PC-3 (cell line): ENCODE measurements at regions not wholly inside any gene's neighbourhood (a gene's known extent, or its start where the extent isn't known, plus 50 kb on each side); places are given as distances from the start of the nearest gene placed in this dataset.

Source experiments
- ATAC-seq: fragments of 200-7000 bp; cut with Tn5 transposase; 2 replicates; pipeline ENCODE4 v1.9.1; 2020; ENCODE audit warnings: mild to moderate bottlenecking, moderate library complexity
- BruUV-seq: library from RNA; stranded (reverse); fragments of 400-500 nt; replicated peaks from 2 replicates; lab custom pipeline; 2021; lab: Mats Ljungman, UMichigan
- CTCF ChIA-PET: fragments of 300-600 bp; sonication (Branson Sonifier 250); formaldehyde crosslinking; loops from one replicate; lab custom pipeline; 2022; ENCODE audit warnings: antibody characterized with exemption; lab: Charles Lee
- POLR2A ChIA-PET: fragments of 300-600 bp; sonication (Branson Sonifier 250); formaldehyde crosslinking; loops from one replicate; lab custom pipeline; 2022; ENCODE audit warnings: antibody characterized with exemption; ENCODE audit not compliant: unreplicated experiment; lab: Charles Lee
- DNase-seq: peaks from one replicate; pipeline ENCODE4 v3.0.0-alpha.2; 2015
- H2AFZ ChIP-seq: fragments of 300-600 bp; sonication (generic); 2 replicates; pipeline ENCODE4 v1.6.0; 2016; ENCODE audit warnings: antibody characterized with exemption, low read length
- H3F3A ChIP-seq: fragments of 300-600 bp; sonication (generic); one replicate; pipeline ENCODE4 v1.6.0; 2017; ENCODE audit warnings: antibody characterized with exemption, low read length, control low read depth, mild to moderate bottlenecking; ENCODE audit not compliant: unreplicated experiment
- H3K27ac ChIP-seq: fragments of 300-600 bp; sonication (generic); 2 replicates; pipeline ENCODE4 v1.5.1; 2016; ENCODE audit warnings: mild to moderate bottlenecking, low read length
- H3K27me3 ChIP-seq: fragments of 300-600 bp; sonication (generic); 2 replicates; pipeline ENCODE4 v1.6.1; 2016; ENCODE audit warnings: low read length, mixed read lengths
- H3K36me3 ChIP-seq: fragments of 300-600 bp; sonication (generic); 2 replicates; pipeline ENCODE4 v1.6.1; 2016; ENCODE audit warnings: low read depth, mixed run types, low read length, mixed read lengths
- H3K4me1 ChIP-seq: fragments of 300-600 bp; sonication (generic); 2 replicates; pipeline ENCODE4 v1.5.1; 2016; ENCODE audit warnings: low read length; ENCODE audit not compliant: insufficient read depth
- H3K4me2 ChIP-seq: fragments of 300-600 bp; sonication (generic); 2 replicates; pipeline ENCODE4 v1.6.0; 2016; ENCODE audit warnings: low read length
- H3K4me3 ChIP-seq: fragments of 300-600 bp; sonication (generic); 2 replicates; pipeline ENCODE4 v1.5.1; 2016; ENCODE audit warnings: mild to moderate bottlenecking, low read length, mixed read lengths
- H3K79me2 ChIP-seq: fragments of 300-600 bp; sonication (generic); 2 replicates; pipeline ENCODE4 v1.6.1; 2017; ENCODE audit warnings: low read length, mixed read lengths
- H3K9ac ChIP-seq: fragments of 300-600 bp; sonication (generic); 2 replicates; pipeline ENCODE4 v1.6.0; 2016; ENCODE audit warnings: mild to moderate bottlenecking, low read length
- H3K9me2 ChIP-seq: fragments of 300-600 bp; sonication (generic); replicated peaks from 2 replicates; pipeline ENCODE4 v1.6.1; 2016; ENCODE audit warnings: mixed run types, low read length, mixed read lengths
- H3K9me3 ChIP-seq: fragments of 300-600 bp; sonication (generic); 2 replicates; pipeline ENCODE4 v1.6.1; 2016; ENCODE audit warnings: low read length, mixed read lengths
- H4K20me1 ChIP-seq: fragments of 300-600 bp; sonication (generic); 2 replicates; pipeline ENCODE4 v1.6.1; 2016; ENCODE audit warnings: low read length, mixed read lengths
- EZH2 ChIP-seq: fragments of 300-600 bp; sonication (generic); IDR thresholded peaks from one replicate; pipeline ENCODE4 v1.6.1; 2017; ENCODE audit warnings: antibody characterized with exemption, mild to moderate bottlenecking, low read length; ENCODE audit not compliant: unreplicated experiment
- EZH2phosphoT487 ChIP-seq: fragments of 300-600 bp; sonication (generic); IDR thresholded peaks from 2 replicates; pipeline ENCODE4 v1.6.1; 2018; ENCODE audit warnings: mild to moderate bottlenecking, antibody characterized with exemption, low read length, borderline replicate concordance
- intact Hi-C: fragments of 100-400 bp; cut with micrococcal nuclease; formaldehyde crosslinking; loops from 2 replicates; pipeline ENCODE4 v1.9.0; 2023
- TF ChIP-seq, protein P1 (sequence below): fragments of 300-600 bp; sonication (generic); conservative IDR thresholded peaks from 2 replicates; pipeline ENCODE4 v1.5.1; 2017; ENCODE audit warnings: antibody characterized with exemption, low read depth, mild to moderate bottlenecking, low read length

DNA sequence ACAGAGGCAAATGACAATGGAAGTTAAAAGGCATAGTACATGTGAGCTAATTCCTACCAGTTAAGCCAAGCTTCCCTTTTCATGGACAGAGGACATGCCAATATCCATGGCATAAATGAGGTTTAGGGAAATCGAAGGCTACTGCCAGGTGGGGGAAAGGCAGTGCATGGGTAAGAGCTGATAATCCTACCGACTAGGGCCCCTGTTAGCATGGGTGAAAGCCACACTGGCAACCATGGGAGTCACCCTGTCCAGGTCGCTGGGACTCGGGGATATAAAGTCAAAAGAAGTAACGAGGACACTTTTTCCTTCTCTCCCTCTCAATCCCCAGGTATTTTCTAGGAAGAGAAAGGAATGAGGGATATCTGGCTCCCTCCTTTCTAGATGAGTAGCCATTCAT lies 83.7 kb upstream of the CDH19 start:
- ATAC-seq: no peak
- intact Hi-C loops: no loop called here

DNA sequence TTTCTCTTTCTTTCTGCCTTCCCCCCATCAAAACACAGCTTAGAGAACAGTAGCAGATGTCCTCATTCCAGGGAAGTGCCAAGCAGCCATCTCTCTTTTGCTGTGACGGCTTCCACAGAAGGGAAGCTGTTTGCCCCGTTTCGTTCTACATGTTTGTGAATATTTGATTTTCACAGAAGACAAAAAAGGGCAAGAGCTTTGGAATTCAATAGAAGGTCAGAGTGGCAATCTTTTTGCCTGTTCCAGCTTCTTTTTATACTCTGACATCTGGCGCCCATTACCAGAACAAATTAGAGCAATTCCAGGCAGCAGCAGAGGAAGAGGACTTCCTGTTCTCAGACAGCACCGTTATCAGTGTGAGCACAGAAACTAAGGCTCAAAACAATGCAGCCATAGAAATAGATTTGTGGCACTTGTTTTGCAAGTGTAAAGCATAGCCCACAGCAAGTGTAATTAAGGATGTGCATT lies 79.0 kb upstream of the CDH19 start:
- Histone ChIP-seq H2AFZ (no peak overlapping the region), H3K4me1 (no peaks in the 10 kb centered on the region), H3K79me2 (no peaks in the 10 kb centered on the region), H3K4me3 (no peak overlapping the region), H3K4me2 (no peak overlapping the region), H3K9me3 (0 out of 2 replicates have a peak, but pooled peaks cover 5% of the 10 kb centered on the region), H3K36me3 (no peaks in the 10 kb centered on the region), H3K27me3 (no peaks in the 10 kb centered on the region), H3K9ac (no peak overlapping the region), H3K9me2 (no peaks in the 10 kb centered on the region), H4K20me1 (no peaks in the 10 kb centered on the region), H3F3A (no peaks in the 10 kb centered on the region), H3K27ac (no peak overlapping the region)
- no peak for TF ChIP-seq EZH2
- TF ChIP-seq, protein P1, sequence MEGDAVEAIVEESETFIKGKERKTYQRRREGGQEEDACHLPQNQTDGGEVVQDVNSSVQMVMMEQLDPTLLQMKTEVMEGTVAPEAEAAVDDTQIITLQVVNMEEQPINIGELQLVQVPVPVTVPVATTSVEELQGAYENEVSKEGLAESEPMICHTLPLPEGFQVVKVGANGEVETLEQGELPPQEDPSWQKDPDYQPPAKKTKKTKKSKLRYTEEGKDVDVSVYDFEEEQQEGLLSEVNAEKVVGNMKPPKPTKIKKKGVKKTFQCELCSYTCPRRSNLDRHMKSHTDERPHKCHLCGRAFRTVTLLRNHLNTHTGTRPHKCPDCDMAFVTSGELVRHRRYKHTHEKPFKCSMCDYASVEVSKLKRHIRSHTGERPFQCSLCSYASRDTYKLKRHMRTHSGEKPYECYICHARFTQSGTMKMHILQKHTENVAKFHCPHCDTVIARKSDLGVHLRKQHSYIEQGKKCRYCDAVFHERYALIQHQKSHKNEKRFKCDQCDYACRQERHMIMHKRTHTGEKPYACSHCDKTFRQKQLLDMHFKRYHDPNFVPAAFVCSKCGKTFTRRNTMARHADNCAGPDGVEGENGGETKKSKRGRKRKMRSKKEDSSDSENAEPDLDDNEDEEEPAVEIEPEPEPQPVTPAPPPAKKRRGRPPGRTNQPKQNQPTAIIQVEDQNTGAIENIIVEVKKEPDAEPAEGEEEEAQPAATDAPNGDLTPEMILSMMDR: no peak
- no peak for TF ChIP-seq EZH2phosphoT487
- POLR2A ChIA-PET: no interaction called here
- CTCF ChIA-PET: no interaction called here
- DNase-seq: no peak
- intact Hi-C loops: no loop called here
- no TSS peak for BruUV-seq
- ATAC-seq: no peak

More for the DNA sequence above, 83.7 kb upstream of the CDH19 start:
- CTCF ChIA-PET: no interaction called here
- no peak for TF ChIP-seq EZH2phosphoT487
- Histone ChIP-seq H3K4me3 (no peak overlapping the region), H3K36me3 (no peaks in the 10 kb centered on the region), H3K9me2 (no peaks in the 10 kb centered on the region), H3K9ac (no peak overlapping the region), H3K27me3 (no peaks in the 10 kb centered on the region), H3K9me3 (no peaks in the 10 kb centered on the region), H3K4me1 (no peaks in the 10 kb centered on the region), H2AFZ (no peak overlapping the region), H3F3A (no peaks in the 10 kb centered on the region), H4K20me1 (no peaks in the 10 kb centered on the region), H3K27ac (no peak overlapping the region), H3K4me2 (no peak overlapping the region), H3K79me2 (no peaks in the 10 kb centered on the region)
- BruUV-seq: no TSS peak
- no peak for DNase-seq
- POLR2A ChIA-PET: no interaction called here

DNA sequence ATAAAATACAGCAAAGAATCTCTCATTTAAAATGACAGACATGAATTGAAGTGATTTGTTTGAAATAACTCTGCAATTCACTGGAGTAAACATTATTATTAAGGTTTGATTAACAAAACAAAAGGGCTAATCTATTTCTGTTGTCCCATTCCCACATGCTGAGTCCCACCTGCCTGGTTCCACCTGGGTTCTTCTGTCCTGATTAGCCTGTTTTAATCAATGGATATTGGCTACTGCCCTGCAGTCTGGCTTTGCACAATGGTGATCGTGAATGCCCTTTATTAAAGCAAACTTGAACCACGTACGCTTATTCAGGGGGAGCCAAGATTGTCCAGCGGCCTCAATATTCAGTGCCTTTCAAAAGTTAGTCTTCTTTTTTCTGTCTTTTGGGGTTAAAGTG lies 72.8 kb upstream of the CDH19 start:
- no peak for DNase-seq
- H3K27me3 ChIP-seq: no peaks in the 10 kb centered on the region
- no peak for ATAC-seq
- POLR2A ChIA-PET: no interaction called here
- no peak overlapping the region for H2AFZ ChIP-seq
- H3K36me3 ChIP-seq: no peaks in the 10 kb centered on the region
- no peak overlapping the region for H3K27ac ChIP-seq
- intact Hi-C loops: no loop called here
- H3K9ac ChIP-seq: no peak overlapping the region
- no peaks in the 10 kb centered on the region for H3K9me2 ChIP-seq
- no peak overlapping the region for H3K4me2 ChIP-seq
- no peak overlapping the region for H3K4me3 ChIP-seq
- CTCF ChIA-PET: no interaction called here
- H3K4me1 ChIP-seq: no peaks in the 10 kb centered on the region
- BruUV-seq: no TSS peak
- no peaks in the 10 kb centered on the region for H3F3A ChIP-seq
- 0 out of 2 replicates have a peak, but pooled peaks cover 5% of the 10 kb centered on the region for H3K9me3 ChIP-seq
- H4K20me1 ChIP-seq: no peaks in the 10 kb centered on the region
- TF ChIP-seq EZH2 (no peak), EZH2phosphoT487 (no peak)
- TF ChIP-seq, protein P1: no peak
- no peaks in the 10 kb centered on the region for H3K79me2 ChIP-seq
